ENCODE measurements at regions not wholly inside any gene's neighbourhood (a gene's known extent, or its start where the extent isn't known, plus 50 kb on each side); places are given as distances from the start of the nearest gene placed in this dataset.

- Histone ChIP-seq H3K9me3 (ENCODE audit: control insufficient read depth, insufficient read depth, low read depth, low read length) (no peaks in the 10 kb centered on the region), H3K4me3 (replicated peaks in 1 of 4; ENCODE audit: control extremely low read depth in 1 of 4, insufficient read depth in 1 of 4, low read depth in 3 of 4, low read length in 4 of 4) (no peak overlapping the region), H3K4me2 (ENCODE audit: extremely low read depth, insufficient read depth, low read length) (no peak overlapping the region), H3K27me3 (ENCODE audit: control insufficient read depth, insufficient read depth, low read length) (no peaks in the 10 kb centered on the region), H3K9ac (ENCODE audit: insufficient read depth, low read length) (no peak overlapping the region), H3K4me1 (ENCODE audit: control insufficient read depth, extremely low read depth, insufficient read depth, low read length) (no peaks in the 10 kb centered on the region), H4K20me1 (ENCODE audit: control insufficient read depth, extremely low read depth, insufficient read depth, low read length) (no peaks in the 10 kb centered on the region), H3K79me2 (ENCODE audit: control insufficient read depth, insufficient read depth, low read length) (no peaks in the 10 kb centered on the region), H3K36me3 (ENCODE audit: control insufficient read depth, insufficient read depth, low read length) (no peaks in the 10 kb centered on the region), H2AFZ (ENCODE audit: low read length) (no peak overlapping the region), H3K27ac (ENCODE audit: insufficient read depth, low read length) (no peak overlapping the region)
- no peak for DNase-seq (ENCODE audit: low read depth in 2 of 2)
- TF ChIP-seq EZH2 (IDR thresholded peaks at IDR 0.05; ENCODE audit: low read length, missing control alignments) = no peak
- no peak for TF ChIP-seq CTCF (conservative IDR thresholded peaks at IDR 0.05 in 1 of 2, IDR thresholded peaks at IDR 0.05 in 1 of 2; ENCODE audit: low read depth in 1 of 2, low read length in 2 of 2)
Measured at GRCh38 chr2:196478588-196478987, 160.9 kb upstream of the CCDC150 start.

- no peak overlapping the region for H3K4me2 ChIP-seq (ENCODE audit: extremely low read depth, insufficient read depth, low read length)
- no peaks in the 10 kb centered on the region for H3K9me3 ChIP-seq (ENCODE audit: control insufficient read depth, insufficient read depth, low read depth, low read length)
- H3K79me2 ChIP-seq (ENCODE audit: control insufficient read depth, insufficient read depth, low read length) = no peaks in the 10 kb centered on the region
- H2AFZ ChIP-seq (ENCODE audit: low read length) = no peak overlapping the region
- no peak for TF ChIP-seq CTCF (conservative IDR thresholded peaks at IDR 0.05 in 1 of 2, IDR thresholded peaks at IDR 0.05 in 1 of 2; ENCODE audit: low read depth in 1 of 2, low read length in 2 of 2)
- no peak for TF ChIP-seq EZH2 (IDR thresholded peaks at IDR 0.05; ENCODE audit: low read length, missing control alignments)
- H3K9ac ChIP-seq (ENCODE audit: insufficient read depth, low read length) = no peak overlapping the region
- no peak overlapping the region for H3K27ac ChIP-seq (ENCODE audit: insufficient read depth, low read length)
- no peaks in the 10 kb centered on the region for H3K27me3 ChIP-seq (ENCODE audit: control insufficient read depth, insufficient read depth, low read length)
- H4K20me1 ChIP-seq (ENCODE audit: control insufficient read depth, extremely low read depth, insufficient read depth, low read length) = no peaks in the 10 kb centered on the region
- no peak overlapping the region for H3K4me3 ChIP-seq (replicated peaks in 1 of 4; ENCODE audit: control extremely low read depth in 1 of 4, insufficient read depth in 1 of 4, low read depth in 3 of 4, low read length in 4 of 4)
- H3K36me3 ChIP-seq (ENCODE audit: control insufficient read depth, insufficient read depth, low read length) = no peaks in the 10 kb centered on the region
- peak in 1 of 2 donors; percentile 88 for DNase-seq (ENCODE audit: low read depth in 2 of 2)
- no peaks in the 10 kb centered on the region for H3K4me1 ChIP-seq (ENCODE audit: control insufficient read depth, extremely low read depth, insufficient read depth, low read length)
Measured at GRCh38 chr2:196479350-196479749, 160.2 kb upstream of the CCDC150 start.

GRCh38 chr2:196480653-196481323 lies 158.7 kb upstream of the CCDC150 start:
- H2AFZ ChIP-seq (ENCODE audit: low read length) = no peak overlapping the region
- peak in 1 of 2 donors; percentile 43 for DNase-seq (ENCODE audit: low read depth in 2 of 2)

More at GRCh38 chr2:196480653-196481323, 158.7 kb upstream of the CCDC150 start:
- TF ChIP-seq CTCF (conservative IDR thresholded peaks at IDR 0.05 in 1 of 2, IDR thresholded peaks at IDR 0.05 in 1 of 2; ENCODE audit: low read depth in 1 of 2, low read length in 2 of 2) (no peak), EZH2 (IDR thresholded peaks at IDR 0.05; ENCODE audit: low read length, missing control alignments) (no peak)
- Histone ChIP-seq H3K4me1 (ENCODE audit: control insufficient read depth, extremely low read depth, insufficient read depth, low read length) (no peaks in the 10 kb centered on the region), H3K27ac (ENCODE audit: insufficient read depth, low read length) (no peak overlapping the region), H3K27me3 (ENCODE audit: control insufficient read depth, insufficient read depth, low read length) (no peaks in the 10 kb centered on the region), H3K4me3 (replicated peaks in 1 of 4; ENCODE audit: control extremely low read depth in 1 of 4, insufficient read depth in 1 of 4, low read depth in 3 of 4, low read length in 4 of 4) (no peak overlapping the region), H3K79me2 (ENCODE audit: control insufficient read depth, insufficient read depth, low read length) (no peaks in the 10 kb centered on the region), H3K4me2 (ENCODE audit: extremely low read depth, insufficient read depth, low read length) (no peak overlapping the region), H3K9ac (ENCODE audit: insufficient read depth, low read length) (no peak overlapping the region), H4K20me1 (ENCODE audit: control insufficient read depth, extremely low read depth, insufficient read depth, low read length) (no peaks in the 10 kb centered on the region), H3K36me3 (ENCODE audit: control insufficient read depth, insufficient read depth, low read length) (no peaks in the 10 kb centered on the region), H3K9me3 (ENCODE audit: control insufficient read depth, insufficient read depth, low read depth, low read length) (no peaks in the 10 kb centered on the region)
